Vagina (tissue), 2 donors: ENCODE measurements at regions not wholly inside any gene's neighbourhood (a gene's known extent, or its start where the extent isn't known, plus 50 kb on each side); places are given as distances from the start of the nearest gene placed in this dataset.

ENCODE experiments used
- DNase-seq, 2 donors: peaks; one replicate each; pipeline ENCODE4 v3.0.0-alpha.2; 2017; ENCODE audit errors: extremely low spot score in 2 of 2
- H3K27ac ChIP-seq: fragments of 200-600 bp; sonication (generic); one replicate; pipeline ENCODE4 v1.5.1; 2019
- H3K27me3 ChIP-seq: fragments of 200-600 bp; sonication (generic); one replicate; pipeline ENCODE4 v1.5.1; 2019
- H3K36me3 ChIP-seq, 2 donors: fragments of 200-600 bp; sonication (generic); one replicate each; pipeline ENCODE4 v1.5.1; 2017 to 2019
- H3K4me1 ChIP-seq: fragments of 200-600 bp; sonication (generic); one replicate; pipeline ENCODE4 v1.5.1; 2019
- H3K4me3 ChIP-seq, 2 donors: fragments of 200-600 bp; sonication (generic); 1 replicate in 1 of 2; 2 replicates in 1 of 2; pipeline ENCODE4 v1.5.1; 2016 to 2019
- H3K9me3 ChIP-seq: fragments of 200-600 bp; sonication (generic); one replicate; pipeline ENCODE4 v1.5.1; 2019
- POLR2A ChIP-seq, 2 donors: fragments of 450-650 bp; IDR thresholded peaks; one replicate each; pipeline ENCODE4 v1.6.1; 2017; ENCODE audit warnings: antibody characterized with exemption in 2 of 2, mild to moderate bottlenecking in 2 of 2, moderate library complexity in 2 of 2
- POLR2AphosphoS5 ChIP-seq, 2 donors: sonication (generic); formaldehyde crosslinking; IDR thresholded peaks; one replicate each; pipeline ENCODE4 v1.9.0; 2017; ENCODE audit warnings: antibody characterized with exemption in 2 of 2, mild to moderate bottlenecking in 2 of 2, low read depth in 1 of 2; ENCODE audit not compliant: insufficient read depth in 1 of 2
- intact Hi-C: fragments of 100-400 bp; cut with DNase I; formaldehyde crosslinking; loops from one replicate; pipeline ENCODE4 v1.15.1; 2023
- TF ChIP-seq, protein P1 (sequence below), 3 experiments: fragments of 450-650 bp in 2 of 3; fragments of 200-600 bp in 1 of 3; sonication (generic) in 1 of 3; IDR thresholded peaks; one replicate each; pipeline ENCODE4 v1.5.1; 2017 to 2019; ENCODE audit warnings: antibody characterized with exemption in 3 of 3, mild to moderate bottlenecking in 2 of 3, moderate library complexity in 2 of 3

DNA sequence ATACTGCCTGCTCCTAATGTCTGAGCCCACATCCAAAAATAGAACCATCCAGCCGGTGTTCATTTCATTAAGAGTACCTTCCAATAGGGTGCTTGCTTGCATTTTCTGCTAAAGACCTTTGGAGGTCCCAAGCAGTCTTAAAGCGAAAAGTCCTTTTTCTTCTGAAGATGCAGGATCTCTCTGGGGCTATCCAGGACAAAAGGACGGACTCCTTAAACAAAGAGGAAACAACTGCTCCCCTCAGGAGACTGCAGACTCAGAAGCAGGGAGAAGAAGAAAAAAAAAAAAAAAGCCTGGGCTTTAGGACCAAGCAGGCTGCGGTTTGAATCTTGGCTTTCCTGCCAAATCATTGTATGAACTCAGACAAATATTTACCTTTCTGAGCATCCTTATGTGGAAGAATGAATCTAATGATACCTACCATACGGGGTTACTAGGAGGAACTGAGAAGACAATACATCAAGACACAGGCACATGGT, 204.0 kb downstream of the PLPP3 start:
- no peaks in the 10 kb centered on the region for H3K36me3 ChIP-seq
- TF ChIP-seq POLR2A (IDR thresholded peaks at IDR 0.05): no peak
- no peak for TF ChIP-seq POLR2AphosphoS5 (IDR thresholded peaks at IDR 0.05; ENCODE audit: insufficient read depth in 1 of 2, low read depth in 1 of 2)
- TF ChIP-seq, protein P1, sequence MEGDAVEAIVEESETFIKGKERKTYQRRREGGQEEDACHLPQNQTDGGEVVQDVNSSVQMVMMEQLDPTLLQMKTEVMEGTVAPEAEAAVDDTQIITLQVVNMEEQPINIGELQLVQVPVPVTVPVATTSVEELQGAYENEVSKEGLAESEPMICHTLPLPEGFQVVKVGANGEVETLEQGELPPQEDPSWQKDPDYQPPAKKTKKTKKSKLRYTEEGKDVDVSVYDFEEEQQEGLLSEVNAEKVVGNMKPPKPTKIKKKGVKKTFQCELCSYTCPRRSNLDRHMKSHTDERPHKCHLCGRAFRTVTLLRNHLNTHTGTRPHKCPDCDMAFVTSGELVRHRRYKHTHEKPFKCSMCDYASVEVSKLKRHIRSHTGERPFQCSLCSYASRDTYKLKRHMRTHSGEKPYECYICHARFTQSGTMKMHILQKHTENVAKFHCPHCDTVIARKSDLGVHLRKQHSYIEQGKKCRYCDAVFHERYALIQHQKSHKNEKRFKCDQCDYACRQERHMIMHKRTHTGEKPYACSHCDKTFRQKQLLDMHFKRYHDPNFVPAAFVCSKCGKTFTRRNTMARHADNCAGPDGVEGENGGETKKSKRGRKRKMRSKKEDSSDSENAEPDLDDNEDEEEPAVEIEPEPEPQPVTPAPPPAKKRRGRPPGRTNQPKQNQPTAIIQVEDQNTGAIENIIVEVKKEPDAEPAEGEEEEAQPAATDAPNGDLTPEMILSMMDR (IDR thresholded peaks at IDR 0.05): no peak
- intact Hi-C loops: no loop called here
- H3K9me3 ChIP-seq: no peaks in the 10 kb centered on the region
- H3K4me3 ChIP-seq: no peak overlapping the region
- H3K27ac ChIP-seq: no peak overlapping the region
- no peak for DNase-seq
- no peaks in the 10 kb centered on the region for H3K27me3 ChIP-seq
- peaks cover 55% of the 10 kb centered on the region for H3K4me1 ChIP-seq

GRCh38 chr1:56374026-56374974, 205.1 kb downstream of the PLPP3 start:
- no peak for DNase-seq
- Histone ChIP-seq H3K4me1 (peaks cover 55% of the 10 kb centered on the region), H3K36me3 (no peaks in the 10 kb centered on the region), H3K27me3 (no peaks in the 10 kb centered on the region), H3K27ac (peak overlapping the region; percentile 27), H3K4me3 (no peak overlapping the region), H3K9me3 (no peaks in the 10 kb centered on the region)
- intact Hi-C loops: no loop called here
- TF ChIP-seq POLR2AphosphoS5 (IDR thresholded peaks at IDR 0.05; ENCODE audit: insufficient read depth in 1 of 2, low read depth in 1 of 2): no peak
- TF ChIP-seq, protein P1 (IDR thresholded peaks at IDR 0.05): no peak

- Histone ChIP-seq H3K27ac (no peak overlapping the region), H3K4me1 (peaks cover 19% of the 10 kb centered on the region), H3K36me3 (no peaks in the 10 kb centered on the region), H3K27me3 (no peaks in the 10 kb centered on the region), H3K4me3 (no peak overlapping the region), H3K9me3 (no peaks in the 10 kb centered on the region)
- no peak for TF ChIP-seq POLR2A (IDR thresholded peaks at IDR 0.05)
- intact Hi-C loops: no loop called here
- DNase-seq: no peak
Observed at GRCh38 chr1:56370513-56370912, 208.8 kb downstream of the PLPP3 start.

GRCh38 chr1:56363007-56363770, 216.2 kb downstream of the PLPP3 start:
- Histone ChIP-seq H3K27me3 (no peaks in the 10 kb centered on the region), H3K4me3 (no peak overlapping the region), H3K4me1 (no peaks in the 10 kb centered on the region), H3K27ac (no peak overlapping the region), H3K36me3 (no peaks in the 10 kb centered on the region), H3K9me3 (no peaks in the 10 kb centered on the region)
- intact Hi-C loops: no loop called here
- no peak for DNase-seq
- TF ChIP-seq, protein P1 (IDR thresholded peaks at IDR 0.05): no peak
- TF ChIP-seq POLR2AphosphoS5 (IDR thresholded peaks at IDR 0.05; ENCODE audit: insufficient read depth in 1 of 2, low read depth in 1 of 2) (no peak), POLR2A (IDR thresholded peaks at IDR 0.05) (no peak)

- Histone ChIP-seq H3K27me3 (no peaks in the 10 kb centered on the region), H3K9me3 (no peaks in the 10 kb centered on the region), H3K4me3 (no peak overlapping the region), H3K4me1 (no peaks in the 10 kb centered on the region), H3K27ac (no peak overlapping the region), H3K36me3 (no peaks in the 10 kb centered on the region)
- intact Hi-C loops: no loop called here
- TF ChIP-seq POLR2AphosphoS5 (IDR thresholded peaks at IDR 0.05; ENCODE audit: insufficient read depth in 1 of 2, low read depth in 1 of 2): no peak
- TF ChIP-seq POLR2A (IDR thresholded peaks at IDR 0.05): no peak
- TF ChIP-seq, protein P1 (IDR thresholded peaks at IDR 0.05): no peak
- no peak for DNase-seq
Observed at GRCh38 chr1:56360021-56360420, 219.3 kb downstream of the PLPP3 start.
